Upper lobe of left lung (tissue), 6 donors: ENCODE measurements at regions not wholly inside any gene's neighbourhood (a gene's known extent, or its start where the extent isn't known, plus 50 kb on each side); places are given as distances from the start of the nearest gene placed in this dataset.

Source experiments
- ATAC-seq, 2 donors: fragments of 200-7000 bp; cut with Tn5 transposase; one replicate each; pipeline ENCODE4 v1.9.1; 2022; ENCODE audit warnings: mild to moderate bottlenecking in 2 of 2, moderate library complexity in 2 of 2; ENCODE audit not compliant: low FRiP score in 2 of 2
- DNase-seq, 2 donors: peaks; one replicate each; pipeline ENCODE4 v3.0.0-alpha.2; 2019 to 2020
- H3K27ac ChIP-seq, 4 donors: fragments of 200-600 bp; sonication (generic); one replicate each; pipeline ENCODE4 v1.5.1; 2016 to 2019
- H3K27me3 ChIP-seq, 4 donors: fragments of 200-600 bp; sonication (generic); one replicate each; pipeline ENCODE4 v1.5.1; 2017 to 2019
- H3K36me3 ChIP-seq, 4 donors: fragments of 200-600 bp; sonication (generic); one replicate each; pipeline ENCODE4 v1.5.1; 2016 to 2019
- H3K4me1 ChIP-seq, 4 donors: fragments of 200-600 bp; sonication (generic); one replicate each; pipeline ENCODE4 v1.5.1; 2018 to 2019
- H3K4me3 ChIP-seq, 4 donors: fragments of 200-600 bp; sonication (generic); one replicate each; pipeline ENCODE4 v1.5.1; 2017 to 2019; ENCODE audit warnings: mild to moderate bottlenecking in 2 of 4, moderate library complexity in 1 of 4
- H3K9me3 ChIP-seq, 4 donors: fragments of 200-600 bp; sonication (generic); one replicate each; pipeline ENCODE4 v1.5.1; 2018 to 2019
- EP300 ChIP-seq, 4 donors: sonication (generic); formaldehyde crosslinking; IDR thresholded peaks; one replicate each; pipeline ENCODE4 v1.5.1; 2017; ENCODE audit warnings: antibody characterized with exemption in 4 of 4, control low read depth in 2 of 4
- POLR2A ChIP-seq, 4 donors: fragments of 450-650 bp; IDR thresholded peaks; one replicate each; pipeline ENCODE4 v1.5.1; 2016 to 2017; ENCODE audit warnings: antibody characterized with exemption in 4 of 4, mild to moderate bottlenecking in 2 of 4
- POLR2AphosphoS5 ChIP-seq, 2 donors: sonication (generic); formaldehyde crosslinking; IDR thresholded peaks; one replicate each; pipeline ENCODE4 v1.5.1; 2017; ENCODE audit warnings: antibody characterized with exemption in 2 of 2
- WGBS, 2 donors: methylation state at CpG; one replicate each; pipeline ENCODE4 v1.1.5; 2017 to 2018; 5-methylcytosine and 5-hydroxymethylcytosine counted together
- TF ChIP-seq, protein P1 (sequence below), 6 experiments: fragments of 450-650 bp in 4 of 6; fragments of 200-600 bp in 2 of 6; sonication (generic) in 2 of 6; IDR thresholded peaks; one replicate each; pipeline ENCODE4 v1.5.1; 2016 to 2019; ENCODE audit warnings: antibody characterized with exemption in 6 of 6
- donor health status: DM: no; HTN: no; CAD: no; lungs with moderate emphysema.
- donor health status: DM: no; HTN: yes; CAD: no; lungs with severe emphysema.

DNA sequence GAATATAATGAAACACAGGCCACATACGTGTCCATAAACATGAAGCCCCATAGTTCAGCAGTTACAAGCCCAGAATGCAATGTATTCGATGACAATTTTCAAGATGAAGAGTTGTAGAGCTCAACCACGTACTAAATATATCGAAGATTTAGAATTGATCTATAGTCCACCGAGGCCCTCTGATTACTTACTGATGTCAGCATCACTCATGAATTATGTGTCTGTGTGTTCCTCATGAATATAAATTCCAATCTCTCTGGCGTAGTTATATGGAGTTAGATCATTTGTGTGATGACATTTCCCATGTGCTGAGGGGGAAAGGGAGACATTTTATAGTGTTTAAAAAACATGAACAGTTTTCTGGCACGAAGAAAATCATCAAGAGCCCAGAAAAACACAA is 97.5 kb downstream of the PFDN4 start:
- H3K36me3 ChIP-seq = no peaks in the 10 kb centered on the region
- H3K27me3 ChIP-seq = no peaks in the 10 kb centered on the region
- H3K4me3 ChIP-seq = no peak overlapping the region
- H3K4me1 ChIP-seq = no peaks in the 10 kb centered on the region
- no peak for DNase-seq
- no peaks in the 10 kb centered on the region for H3K9me3 ChIP-seq
- 75 to 81% methylated on average over 7 of the region's 7 CpGs for WGBS, 2 donors
- TF ChIP-seq POLR2A (IDR thresholded peaks at IDR 0.05) (no peak), POLR2AphosphoS5 (IDR thresholded peaks at IDR 0.05) (no peak), EP300 (IDR thresholded peaks at IDR 0.05) (no peak)
- TF ChIP-seq, protein P1, sequence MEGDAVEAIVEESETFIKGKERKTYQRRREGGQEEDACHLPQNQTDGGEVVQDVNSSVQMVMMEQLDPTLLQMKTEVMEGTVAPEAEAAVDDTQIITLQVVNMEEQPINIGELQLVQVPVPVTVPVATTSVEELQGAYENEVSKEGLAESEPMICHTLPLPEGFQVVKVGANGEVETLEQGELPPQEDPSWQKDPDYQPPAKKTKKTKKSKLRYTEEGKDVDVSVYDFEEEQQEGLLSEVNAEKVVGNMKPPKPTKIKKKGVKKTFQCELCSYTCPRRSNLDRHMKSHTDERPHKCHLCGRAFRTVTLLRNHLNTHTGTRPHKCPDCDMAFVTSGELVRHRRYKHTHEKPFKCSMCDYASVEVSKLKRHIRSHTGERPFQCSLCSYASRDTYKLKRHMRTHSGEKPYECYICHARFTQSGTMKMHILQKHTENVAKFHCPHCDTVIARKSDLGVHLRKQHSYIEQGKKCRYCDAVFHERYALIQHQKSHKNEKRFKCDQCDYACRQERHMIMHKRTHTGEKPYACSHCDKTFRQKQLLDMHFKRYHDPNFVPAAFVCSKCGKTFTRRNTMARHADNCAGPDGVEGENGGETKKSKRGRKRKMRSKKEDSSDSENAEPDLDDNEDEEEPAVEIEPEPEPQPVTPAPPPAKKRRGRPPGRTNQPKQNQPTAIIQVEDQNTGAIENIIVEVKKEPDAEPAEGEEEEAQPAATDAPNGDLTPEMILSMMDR (IDR thresholded peaks at IDR 0.05) = no peak
- no peak for ATAC-seq
- no peak overlapping the region for H3K27ac ChIP-seq

DNA sequence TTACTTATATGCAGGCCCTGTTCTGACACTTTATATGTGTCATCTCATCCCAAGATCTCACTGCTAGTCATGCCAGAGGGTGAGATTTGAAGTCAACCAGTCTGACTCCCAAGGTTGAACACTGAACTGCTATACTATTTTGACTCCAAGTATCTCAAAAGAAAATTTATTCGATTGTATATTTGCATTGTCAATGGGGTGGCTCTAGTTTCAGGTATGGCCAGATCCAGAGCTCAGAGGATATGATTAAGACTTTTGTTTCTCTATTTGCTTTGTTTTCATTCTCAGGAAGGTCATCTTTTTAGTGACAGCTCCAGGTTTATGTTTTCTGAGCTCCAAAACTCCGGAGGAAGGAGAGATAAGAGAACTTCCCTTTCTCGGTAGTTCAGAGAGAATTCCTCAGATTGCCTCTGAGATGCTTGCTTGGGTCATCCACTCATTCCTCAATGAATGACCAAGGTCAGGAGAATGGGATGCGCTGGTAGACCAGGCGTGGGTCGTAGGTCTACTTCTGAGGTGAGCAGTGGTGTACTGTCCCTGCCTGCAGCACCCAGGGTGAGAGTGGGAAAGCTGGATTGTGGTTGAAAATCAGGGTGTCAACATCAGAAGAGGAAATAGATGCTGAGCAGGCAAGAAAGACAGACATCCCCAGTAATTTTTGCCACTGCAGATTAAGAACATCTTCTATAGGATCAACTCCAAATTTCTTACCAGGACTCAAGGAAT is 99.3 kb downstream of the PFDN4 start:
- WGBS, 2 donors = 61 to 78% methylated on average over 6 of the region's 6 CpGs
- Histone ChIP-seq H3K4me1 (no peaks in the 10 kb centered on the region), H3K9me3 (no peaks in the 10 kb centered on the region), H3K27me3 (no peaks in the 10 kb centered on the region), H3K27ac (no peak overlapping the region), H3K4me3 (no peak overlapping the region), H3K36me3 (no peaks in the 10 kb centered on the region)
- no peak for TF ChIP-seq POLR2AphosphoS5 (IDR thresholded peaks at IDR 0.05)
- no peak for TF ChIP-seq POLR2A (IDR thresholded peaks at IDR 0.05)
- TF ChIP-seq, protein P1 (IDR thresholded peaks at IDR 0.05) = no peak
- no peak for TF ChIP-seq EP300 (IDR thresholded peaks at IDR 0.05)
- no peak for DNase-seq
- ATAC-seq = no peak

DNA sequence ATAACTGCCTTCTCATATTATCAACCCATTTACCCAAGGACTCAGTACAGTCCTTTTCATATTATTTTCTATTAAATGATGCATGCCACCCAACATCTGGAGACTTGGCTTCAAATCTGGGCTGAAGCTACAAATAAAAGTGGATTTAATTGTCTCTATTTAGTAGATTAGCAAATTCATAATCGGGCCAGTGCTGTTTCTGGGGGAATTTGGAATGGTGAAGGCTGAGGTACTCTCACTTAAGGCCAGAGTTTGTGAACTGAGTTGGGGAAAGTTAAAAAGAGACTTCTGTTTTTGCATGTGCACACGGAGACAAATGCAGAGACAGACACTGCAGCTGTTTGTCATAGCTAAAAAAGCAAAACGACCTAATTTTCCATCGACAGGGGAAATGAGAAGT is 100.9 kb downstream of the PFDN4 start:
- ATAC-seq (no peak), DNase-seq (no peak)
- H3K27ac ChIP-seq = no peak overlapping the region
- TF ChIP-seq EP300 (IDR thresholded peaks at IDR 0.05) (no peak), POLR2A (IDR thresholded peaks at IDR 0.05) (no peak), POLR2AphosphoS5 (IDR thresholded peaks at IDR 0.05) (no peak)
- TF ChIP-seq, protein P1 (IDR thresholded peaks at IDR 0.05) = no peak
- no peaks in the 10 kb centered on the region for H3K9me3 ChIP-seq
- WGBS, 2 donors = 61 to 63% methylated on average over 4 of the region's 4 CpGs
- H3K36me3 ChIP-seq = no peaks in the 10 kb centered on the region
- no peaks in the 10 kb centered on the region for H3K4me1 ChIP-seq
- H3K27me3 ChIP-seq = no peaks in the 10 kb centered on the region
- H3K4me3 ChIP-seq = no peak overlapping the region

DNA sequence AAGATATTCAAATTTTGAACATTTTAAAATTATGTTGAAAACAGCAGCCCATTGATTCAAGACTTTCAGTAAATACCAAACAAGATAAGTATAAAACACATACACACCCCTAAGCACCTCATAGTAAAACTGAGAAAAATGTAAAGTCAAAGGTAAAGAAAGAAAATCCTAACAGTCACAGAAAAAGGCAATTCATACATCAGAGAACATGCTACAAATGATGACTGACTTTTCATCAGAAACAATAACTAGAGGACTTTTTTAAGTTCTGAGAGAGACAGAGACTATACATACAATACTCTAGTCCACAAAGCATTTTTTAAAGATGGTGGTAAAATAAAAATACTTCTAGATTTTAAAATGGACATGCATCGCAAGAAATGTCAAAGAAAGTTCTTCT is 111.0 kb downstream of the PFDN4 start:
- DNase-seq = no peak
- Histone ChIP-seq H3K27me3 (no peaks in the 10 kb centered on the region), H3K4me3 (no peak overlapping the region), H3K4me1 (no peaks in the 10 kb centered on the region), H3K27ac (no peak overlapping the region), H3K36me3 (no peaks in the 10 kb centered on the region), H3K9me3 (no peaks in the 10 kb centered on the region)
- no peak for TF ChIP-seq EP300 (IDR thresholded peaks at IDR 0.05)
- TF ChIP-seq POLR2A (IDR thresholded peaks at IDR 0.05) = no peak
- TF ChIP-seq POLR2AphosphoS5 (IDR thresholded peaks at IDR 0.05) = no peak
- TF ChIP-seq, protein P1 (IDR thresholded peaks at IDR 0.05) = no peak
- no peak for ATAC-seq
- 87 to 93% methylated on average over 1 of the region's 1 CpG for WGBS, 2 donors

DNA sequence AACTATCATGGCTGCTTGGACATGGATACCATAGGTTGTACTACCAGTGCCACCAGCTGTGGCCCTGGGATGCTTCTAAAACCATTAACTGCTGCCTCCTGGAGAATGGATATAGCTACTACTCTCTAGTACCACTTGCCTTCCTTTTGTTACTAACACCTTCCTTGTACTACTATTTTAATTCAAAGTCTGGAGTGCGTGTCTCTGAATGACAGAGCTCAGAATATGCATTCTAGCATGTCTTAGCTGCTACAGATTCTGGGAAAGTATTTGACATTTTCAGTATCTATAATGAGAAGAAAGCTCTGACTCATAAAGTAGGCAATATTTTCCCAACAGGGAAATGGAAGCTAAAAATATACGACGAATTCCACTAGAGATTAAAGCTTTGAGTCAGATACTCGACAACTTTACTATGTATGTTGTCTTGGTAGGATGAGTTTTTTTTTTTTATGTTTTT is 112.3 kb downstream of the PFDN4 start:
- no peak overlapping the region for H3K27ac ChIP-seq
- TF ChIP-seq POLR2AphosphoS5 (IDR thresholded peaks at IDR 0.05) (no peak), POLR2A (IDR thresholded peaks at IDR 0.05) (no peak), EP300 (IDR thresholded peaks at IDR 0.05) (no peak)
- TF ChIP-seq, protein P1 (IDR thresholded peaks at IDR 0.05) = no peak
- H3K9me3 ChIP-seq = no peaks in the 10 kb centered on the region
- no peaks in the 10 kb centered on the region for H3K36me3 ChIP-seq
- ATAC-seq = no peak
- DNase-seq = no peak
- no peaks in the 10 kb centered on the region for H3K4me1 ChIP-seq
- no peaks in the 10 kb centered on the region for H3K27me3 ChIP-seq
- 78 to 88% methylated on average over 4 of the region's 4 CpGs for WGBS, 2 donors
- no peak overlapping the region for H3K4me3 ChIP-seq
